ENCODE measurements at regions not wholly inside any gene's neighbourhood (a gene's known extent, or its start where the extent isn't known, plus 50 kb on each side); places are given as distances from the start of the nearest gene placed in this dataset.

- no peaks in the 10 kb centered on the region for H3K9me3 Mint-ChIP-seq (ENCODE audit: unreplicated experiment)
- no peaks in the 10 kb centered on the region for H3K4me1 Mint-ChIP-seq (ENCODE audit: low read depth, unreplicated experiment)
- DNase-seq, result no peak
Observed at GRCh38 chr12:130227641-130228040, 65.4 kb downstream of the FZD10 start.

GRCh38 chr12:130236446-130236845, 74.2 kb downstream of the FZD10 start:
- Mint-ChIP-seq H3K27ac (ENCODE audit: unreplicated experiment) (no peak overlapping the region), H3K4me3 (ENCODE audit: unreplicated experiment) (no peak overlapping the region), H3K4me1 (ENCODE audit: low read depth, unreplicated experiment) (no peaks in the 10 kb centered on the region), H3K27me3 (ENCODE audit: unreplicated experiment) (no peaks in the 10 kb centered on the region), H3K36me3 (ENCODE audit: unreplicated experiment) (peaks cover 8% of the 10 kb centered on the region), H3K9me3 (ENCODE audit: unreplicated experiment) (no peaks in the 10 kb centered on the region)
- no peak for DNase-seq
- TF ChIP-seq CTCF (IDR thresholded peaks at IDR 0.05; ENCODE audit: partially characterized antibody, unreplicated experiment), result no peak

More at GRCh38 chr12:130227641-130228040, 65.4 kb downstream of the FZD10 start:
- no peak overlapping the region for H3K27ac Mint-ChIP-seq (ENCODE audit: unreplicated experiment)
- H3K27me3 Mint-ChIP-seq (ENCODE audit: unreplicated experiment), result peaks cover 1% of the 10 kb centered on the region
- H3K36me3 Mint-ChIP-seq (ENCODE audit: unreplicated experiment), result peaks cover 14% of the 10 kb centered on the region
- H3K4me3 Mint-ChIP-seq (ENCODE audit: unreplicated experiment), result no peak overlapping the region
- TF ChIP-seq CTCF (IDR thresholded peaks at IDR 0.05; ENCODE audit: partially characterized antibody, unreplicated experiment), result no peak

GRCh38 chr12:130240831-130241590, 78.7 kb downstream of the FZD10 start:
- Mint-ChIP-seq H3K36me3 (ENCODE audit: unreplicated experiment) (peaks cover 8% of the 10 kb centered on the region), H3K27me3 (ENCODE audit: unreplicated experiment) (no peaks in the 10 kb centered on the region), H3K9me3 (ENCODE audit: unreplicated experiment) (peaks cover 4% of the 10 kb centered on the region), H3K4me3 (ENCODE audit: unreplicated experiment) (no peak overlapping the region), H3K4me1 (ENCODE audit: low read depth, unreplicated experiment) (no peaks in the 10 kb centered on the region), H3K27ac (ENCODE audit: unreplicated experiment) (no peak overlapping the region)
- DNase-seq, result no peak
- no peak for TF ChIP-seq CTCF (IDR thresholded peaks at IDR 0.05; ENCODE audit: partially characterized antibody, unreplicated experiment)

GRCh38 chr12:130242506-130242905, 80.2 kb downstream of the FZD10 start:
- Mint-ChIP-seq H3K27ac (ENCODE audit: unreplicated experiment) (no peak overlapping the region), H3K9me3 (ENCODE audit: unreplicated experiment) (peaks cover 4% of the 10 kb centered on the region), H3K4me3 (ENCODE audit: unreplicated experiment) (no peak overlapping the region), H3K27me3 (ENCODE audit: unreplicated experiment) (no peaks in the 10 kb centered on the region), H3K36me3 (ENCODE audit: unreplicated experiment) (peaks cover 7% of the 10 kb centered on the region), H3K4me1 (ENCODE audit: low read depth, unreplicated experiment) (no peaks in the 10 kb centered on the region)
- TF ChIP-seq CTCF (IDR thresholded peaks at IDR 0.05; ENCODE audit: partially characterized antibody, unreplicated experiment), result no peak
- DNase-seq, result no peak

- H3K9me3 Mint-ChIP-seq (ENCODE audit: unreplicated experiment), result peaks cover 4% of the 10 kb centered on the region
- peaks cover 7% of the 10 kb centered on the region for H3K36me3 Mint-ChIP-seq (ENCODE audit: unreplicated experiment)
- no peak overlapping the region for H3K27ac Mint-ChIP-seq (ENCODE audit: unreplicated experiment)
- H3K27me3 Mint-ChIP-seq (ENCODE audit: unreplicated experiment), result no peaks in the 10 kb centered on the region
- H3K4me1 Mint-ChIP-seq (ENCODE audit: low read depth, unreplicated experiment), result no peaks in the 10 kb centered on the region
- no peak for TF ChIP-seq CTCF (IDR thresholded peaks at IDR 0.05; ENCODE audit: partially characterized antibody, unreplicated experiment)
- no peak for DNase-seq
- H3K4me3 Mint-ChIP-seq (ENCODE audit: unreplicated experiment), result no peak overlapping the region
Observed at GRCh38 chr12:130245251-130245650, 83.0 kb downstream of the FZD10 start.
